Naive thymus-derived CD8-positive, alpha-beta T cell (primary cell): ENCODE measurements at regions not wholly inside any gene's neighbourhood (a gene's known extent, or its start where the extent isn't known, plus 50 kb on each side); places are given as distances from the start of the nearest gene placed in this dataset.

Experiments
- ATAC-seq, 2 donors: fragments of 150-1000 bp; cut with Tn5 transposase in 1 of 2; sonication (Bioruptor Pico), chemical (Tn5 transposase) in 1 of 2; 1 replicate in 1 of 2; 2 replicates in 1 of 2; pipeline ENCODE4 v1.10.0; 2021; ENCODE audit warnings: mild to moderate bottlenecking in 2 of 2, moderate library complexity in 2 of 2
- POLR2A ChIA-PET: fragments of 350-600 bp; sonication (Branson Sonifier 250); formaldehyde crosslinking; loops from one replicate; lab custom pipeline; 2021; ENCODE audit warnings: antibody characterized with exemption; lab: Charles Lee
- DNase-seq, 10 donors: peaks; one replicate each; pipeline versions ENCODE4 v3.0.0 to v3.0.0-alpha.2; 2020 to 2022
- H3K27ac Mint-ChIP-seq, 10 donors: one replicate each; pipeline ENCODE4 v1.8.0; 2020 to 2022; ENCODE audit warnings: mild to moderate bottlenecking in 10 of 10, mixed read lengths in 10 of 10, moderate library complexity in 4 of 10, inconsistent platforms in 1 of 10
- H3K27me3 Mint-ChIP-seq, 5 donors: one replicate each; pipeline ENCODE4 v1.8.0; 2021 to 2022; ENCODE audit warnings: mixed read lengths in 5 of 5
- H3K36me3 Mint-ChIP-seq, 3 donors: one replicate each; pipeline ENCODE4 v1.8.0; 2020 to 2022; ENCODE audit warnings: mixed read lengths in 3 of 3, mild to moderate bottlenecking in 2 of 3, inconsistent platforms in 1 of 3
- H3K4me1 Mint-ChIP-seq, 4 donors: one replicate each; pipeline ENCODE4 v1.8.0; 2021 to 2022; ENCODE audit warnings: mixed read lengths in 4 of 4
- H3K4me3 Mint-ChIP-seq, 10 donors: one replicate each; pipeline ENCODE4 v1.8.0; 2020 to 2022; ENCODE audit warnings: mild to moderate bottlenecking in 10 of 10, mixed read lengths in 10 of 10, moderate library complexity in 6 of 10, inconsistent platforms in 1 of 10
- H3K9me3 Mint-ChIP-seq, 9 donors: one replicate each; pipeline ENCODE4 v1.8.0; 2020 to 2022; ENCODE audit warnings: mixed read lengths in 9 of 9, mild to moderate bottlenecking in 3 of 9, inconsistent platforms in 1 of 9, moderate library complexity in 1 of 9

- Mint-ChIP-seq H3K27ac (no peak overlapping the region), H3K27me3 (no peaks in the 10 kb centered on the region), H3K4me3 (no peak overlapping the region), H3K4me1 (peaks cover 0 to 11% (median 0%) of the 10 kb centered on the region in 4 donors), H3K9me3 (no peaks in the 10 kb centered on the region), H3K36me3 (no peaks in the 10 kb centered on the region)
- ATAC-seq (no peak), DNase-seq (no peak)
- POLR2A ChIA-PET: no interaction called here
Observed at GRCh38 chr5:89117124-89117644, 234.2 kb upstream of the MEF2C start.

DNA sequence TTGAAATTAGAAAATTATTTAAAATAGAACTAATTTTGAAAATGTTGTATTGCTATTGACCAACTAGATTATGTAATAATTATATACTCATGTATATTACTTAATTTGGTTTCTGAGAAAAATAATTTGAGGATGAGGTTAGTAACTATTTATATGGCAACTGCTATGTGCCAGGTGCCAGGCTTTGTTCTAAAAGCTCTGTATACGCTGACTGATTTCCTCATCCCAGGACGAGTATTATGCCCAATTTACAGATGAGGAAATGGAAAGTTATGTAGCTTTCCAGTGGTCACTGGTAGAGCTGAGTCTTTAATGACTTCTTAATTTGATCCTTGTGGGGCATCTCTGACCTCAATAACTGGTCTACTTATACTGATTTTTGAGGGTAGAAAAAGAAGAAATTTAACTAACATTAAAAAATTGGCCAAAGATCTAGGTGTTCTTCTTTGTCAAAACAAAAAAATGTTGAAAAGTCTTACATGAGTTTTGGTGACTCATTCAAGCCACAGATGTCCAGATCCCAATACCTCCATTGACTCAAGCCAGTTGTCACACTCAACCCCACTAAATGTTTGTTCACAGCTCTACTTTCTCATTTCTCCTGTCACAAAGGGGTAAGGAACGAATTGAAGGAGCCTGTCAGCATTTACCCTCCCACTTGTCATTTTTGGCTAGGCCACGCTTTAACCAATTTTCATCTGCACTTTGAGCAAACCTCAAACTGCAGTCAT, 228.1 kb upstream of the MEF2C start:
- DNase-seq: no peak
- Mint-ChIP-seq H3K4me1 (no peaks in the 10 kb centered on the region), H3K9me3 (peaks cover 0 to 9% (median 0%) of the 10 kb centered on the region in 9 donors), H3K27me3 (no peaks in the 10 kb centered on the region), H3K27ac (no peak overlapping the region), H3K36me3 (no peaks in the 10 kb centered on the region), H3K4me3 (no peak overlapping the region)
- ATAC-seq: no peak
- POLR2A ChIA-PET: no interaction called here

DNA sequence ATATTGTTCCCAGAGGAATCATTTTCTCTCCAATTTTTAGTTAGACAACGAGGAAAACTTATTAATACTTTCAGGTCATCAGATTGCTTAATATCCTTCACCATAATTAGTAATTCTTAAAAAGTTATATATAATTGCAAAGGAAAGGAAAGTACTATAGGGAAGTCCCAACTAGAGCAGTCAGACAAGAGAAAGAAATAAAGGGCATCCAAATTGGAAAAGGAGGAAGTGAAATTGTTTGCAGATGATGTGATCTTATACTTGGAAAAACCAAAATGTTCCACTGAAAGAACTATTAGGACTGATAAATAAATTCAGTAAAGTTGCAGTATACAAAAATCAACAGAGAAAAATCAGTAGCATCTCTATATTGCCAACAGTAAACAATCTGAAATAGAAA, 223.5 kb upstream of the MEF2C start:
- no peaks in the 10 kb centered on the region for H3K36me3 Mint-ChIP-seq
- ATAC-seq (no peak), DNase-seq (no peak)
- peaks cover 0 to 8% (median 0%) of the 10 kb centered on the region in 5 donors for H3K27me3 Mint-ChIP-seq
- peaks cover 0 to 12% (median 2%) of the 10 kb centered on the region in 9 donors for H3K9me3 Mint-ChIP-seq
- POLR2A ChIA-PET: no interaction called here
- no peaks in the 10 kb centered on the region for H3K4me1 Mint-ChIP-seq
- H3K27ac Mint-ChIP-seq: no peak overlapping the region
- H3K4me3 Mint-ChIP-seq: no peak overlapping the region

- Mint-ChIP-seq H3K4me1 (no peaks in the 10 kb centered on the region), H3K36me3 (no peaks in the 10 kb centered on the region), H3K4me3 (no peak overlapping the region), H3K27me3 (peaks cover 0 to 8% (median 0%) of the 10 kb centered on the region in 5 donors), H3K9me3 (peaks cover 0 to 12% (median 2%) of the 10 kb centered on the region in 9 donors), H3K27ac (no peak overlapping the region)
- POLR2A ChIA-PET: no interaction called here
- no peak for ATAC-seq
- DNase-seq: no peak
Observed at GRCh38 chr5:89105836-89106235, 222.9 kb upstream of the MEF2C start.

DNA sequence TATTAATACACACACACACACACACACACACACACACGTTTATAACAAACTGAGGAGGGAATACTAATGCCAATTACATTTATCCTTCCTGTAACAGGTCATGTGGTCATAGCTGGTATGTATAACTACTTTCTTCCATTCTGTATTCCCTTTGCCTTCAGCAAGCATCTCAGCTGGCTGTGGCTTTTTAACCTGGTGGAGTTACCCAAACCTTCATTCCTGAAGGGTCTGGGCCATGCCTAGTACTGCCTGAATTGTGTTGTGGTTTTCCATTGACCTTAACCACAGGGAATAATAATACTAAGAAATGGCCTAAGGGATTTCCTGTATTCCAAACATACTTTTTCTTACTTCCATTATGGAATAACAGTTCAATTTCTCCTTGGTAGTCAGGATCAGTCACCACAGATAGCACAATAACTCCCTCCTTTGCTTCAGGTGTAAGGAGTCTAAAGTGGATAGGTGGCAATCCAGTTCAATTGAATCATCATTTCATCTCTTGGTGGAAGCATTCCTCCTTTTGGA, 222.2 kb upstream of the MEF2C start:
- Mint-ChIP-seq H3K9me3 (peaks cover 0 to 12% (median 2%) of the 10 kb centered on the region in 9 donors), H3K27ac (no peak overlapping the region), H3K27me3 (peaks cover 0 to 8% (median 0%) of the 10 kb centered on the region in 5 donors), H3K4me1 (no peaks in the 10 kb centered on the region), H3K4me3 (no peak overlapping the region), H3K36me3 (no peaks in the 10 kb centered on the region)
- ATAC-seq (no peak), DNase-seq (no peak)
- POLR2A ChIA-PET: no interaction called here

DNA sequence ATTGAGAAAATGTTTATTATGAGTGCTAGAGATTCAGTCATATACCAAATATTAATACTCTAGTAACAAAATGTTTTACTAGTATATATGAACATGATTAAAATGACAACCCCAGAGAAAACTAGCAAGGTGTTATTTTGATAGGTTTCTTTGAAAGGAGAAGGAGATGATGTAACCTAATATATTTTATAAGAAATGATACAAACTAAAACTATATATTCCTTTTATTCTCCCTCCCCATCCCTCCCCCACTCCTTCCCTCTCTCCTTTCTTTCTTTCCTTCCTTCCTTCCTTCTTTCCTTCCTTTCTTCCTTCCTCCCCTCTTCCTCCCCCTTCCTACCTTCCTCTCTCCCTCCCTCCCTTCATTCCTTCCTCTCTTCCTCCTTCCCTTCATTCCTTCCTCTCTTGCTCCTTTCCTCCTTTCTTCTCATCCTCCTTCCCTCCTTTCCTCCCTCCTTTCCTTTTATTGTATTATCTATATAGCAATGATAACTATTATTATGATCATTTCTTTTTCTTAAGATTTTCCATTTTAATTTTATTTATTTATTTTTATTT, 215.3 kb upstream of the MEF2C start:
- Mint-ChIP-seq H3K27me3 (peaks cover 0 to 1% (median 0%) of the 10 kb centered on the region in 5 donors), H3K27ac (no peak overlapping the region), H3K4me3 (no peak overlapping the region), H3K36me3 (no peaks in the 10 kb centered on the region), H3K9me3 (peaks cover 0 to 8% (median 0%) of the 10 kb centered on the region in 9 donors), H3K4me1 (no peaks in the 10 kb centered on the region)
- no peak for DNase-seq
- POLR2A ChIA-PET: no interaction called here
- ATAC-seq: no peak

- Mint-ChIP-seq H3K27ac (no peak overlapping the region), H3K9me3 (peaks cover 0 to 8% (median 0%) of the 10 kb centered on the region in 9 donors), H3K36me3 (no peaks in the 10 kb centered on the region), H3K27me3 (peaks cover 0 to 1% (median 0%) of the 10 kb centered on the region in 5 donors), H3K4me1 (no peaks in the 10 kb centered on the region), H3K4me3 (no peak overlapping the region)
- DNase-seq (no peak), ATAC-seq (no peak)
- POLR2A ChIA-PET: no interaction called here
Observed at GRCh38 chr5:89097103-89097502, 214.1 kb upstream of the MEF2C start.

DNA sequence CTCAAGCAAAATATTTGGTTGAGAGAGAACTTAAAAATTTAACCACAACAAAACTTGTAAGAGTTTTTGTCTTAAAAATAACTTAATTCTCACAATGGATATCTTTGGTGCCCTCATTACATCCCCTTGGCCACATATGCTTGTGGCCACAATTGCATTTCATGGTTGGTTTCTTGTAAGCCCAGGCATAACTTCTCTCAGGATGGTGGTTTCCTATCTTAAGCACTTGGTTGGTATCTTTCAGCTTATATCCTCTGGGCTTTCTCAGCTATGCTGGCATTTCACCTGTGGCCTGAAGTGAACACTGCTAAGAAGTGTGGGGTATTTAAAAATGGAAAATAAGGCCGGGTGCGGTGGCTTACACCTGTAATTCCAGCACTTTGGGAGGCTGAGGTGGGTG, 212.4 kb upstream of the MEF2C start:
- Mint-ChIP-seq H3K27me3 (no peaks in the 10 kb centered on the region), H3K36me3 (no peaks in the 10 kb centered on the region), H3K4me1 (no peaks in the 10 kb centered on the region), H3K4me3 (no peak overlapping the region), H3K9me3 (peaks cover 0 to 8% (median 0%) of the 10 kb centered on the region in 9 donors), H3K27ac (no peak overlapping the region)
- DNase-seq (no peak), ATAC-seq (no peak)
- POLR2A ChIA-PET: no interaction called here

GRCh38 chr5:89090037-89090436, 207.1 kb upstream of the MEF2C start:
- Mint-ChIP-seq H3K4me1 (no peaks in the 10 kb centered on the region), H3K27me3 (peaks cover 0 to 1% (median 0%) of the 10 kb centered on the region in 5 donors), H3K4me3 (no peak overlapping the region), H3K36me3 (no peaks in the 10 kb centered on the region), H3K9me3 (no peaks in the 10 kb centered on the region), H3K27ac (no peak overlapping the region)
- ATAC-seq (no peak), DNase-seq (no peak)
- POLR2A ChIA-PET: no interaction called here

DNA sequence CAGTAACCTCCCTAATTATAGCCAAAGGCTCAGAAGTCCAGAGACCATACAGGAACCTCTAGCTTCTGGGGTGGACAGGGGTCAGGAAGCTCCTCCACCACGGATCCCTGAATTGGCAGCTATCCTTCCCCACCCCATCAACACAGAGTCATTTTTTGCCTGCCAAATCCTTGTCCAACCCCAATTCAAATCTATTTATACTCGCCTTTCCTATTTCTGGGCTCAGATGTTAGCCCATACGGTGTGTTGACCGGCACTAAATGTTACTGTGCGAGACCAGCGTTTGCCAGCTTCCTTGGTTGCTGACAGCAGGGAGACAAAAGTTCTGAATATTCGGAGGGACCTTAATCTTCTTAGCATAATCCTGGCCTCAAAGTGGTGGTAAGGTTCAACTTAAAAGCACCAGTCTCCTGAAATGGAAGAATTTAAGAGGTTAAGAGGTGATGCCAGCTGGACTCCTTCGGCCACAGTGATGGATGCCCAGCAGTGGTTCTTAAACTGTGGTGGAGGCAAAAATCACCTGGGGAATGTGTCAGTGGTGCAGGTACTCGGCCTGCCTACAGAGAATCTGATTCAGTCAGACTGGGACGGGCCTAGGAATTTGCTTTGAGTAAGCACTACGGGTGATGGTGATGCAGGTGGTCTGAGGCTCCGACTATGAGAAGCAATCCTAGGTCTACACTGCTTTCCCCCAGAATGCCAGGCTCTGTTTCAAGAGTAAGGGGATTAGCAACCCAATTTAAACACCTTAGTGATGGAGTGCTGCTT, 204.8 kb upstream of the MEF2C start:
- no peaks in the 10 kb centered on the region for H3K4me1 Mint-ChIP-seq
- no peak overlapping the region for H3K27ac Mint-ChIP-seq
- DNase-seq (no peak), ATAC-seq (no peak)
- no peaks in the 10 kb centered on the region for H3K36me3 Mint-ChIP-seq
- H3K4me3 Mint-ChIP-seq: no peak overlapping the region
- POLR2A ChIA-PET: no interaction called here
- H3K27me3 Mint-ChIP-seq: peaks cover 0 to 1% (median 0%) of the 10 kb centered on the region in 5 donors
- no peaks in the 10 kb centered on the region for H3K9me3 Mint-ChIP-seq

DNA sequence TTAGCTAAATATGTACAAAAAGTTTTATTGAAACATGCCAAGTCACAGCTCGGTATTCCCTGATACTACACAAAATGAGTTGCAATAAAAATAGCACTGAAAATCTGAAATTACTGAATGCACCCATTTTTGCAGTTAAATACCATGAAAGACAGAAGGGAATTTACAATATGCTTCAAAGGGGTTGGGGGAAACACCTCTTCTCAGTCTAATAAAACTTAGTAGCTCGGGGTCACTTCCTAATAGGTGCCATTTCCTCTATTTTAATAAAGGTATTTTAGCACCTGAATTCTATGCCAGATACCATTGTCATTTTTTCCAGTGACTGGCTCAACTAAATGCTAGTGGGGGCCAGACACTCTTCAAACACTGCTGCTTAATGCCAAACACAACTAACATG, 204.1 kb upstream of the MEF2C start:
- Mint-ChIP-seq H3K27me3 (peaks cover 0 to 1% (median 0%) of the 10 kb centered on the region in 5 donors), H3K27ac (no peak overlapping the region), H3K4me1 (no peaks in the 10 kb centered on the region), H3K36me3 (no peaks in the 10 kb centered on the region), H3K9me3 (no peaks in the 10 kb centered on the region), H3K4me3 (no peak overlapping the region)
- no peak for DNase-seq
- POLR2A ChIA-PET: no interaction called here
- ATAC-seq: no peak

- ATAC-seq (no peak), DNase-seq (no peak)
- Mint-ChIP-seq H3K9me3 (no peaks in the 10 kb centered on the region), H3K36me3 (no peaks in the 10 kb centered on the region), H3K27ac (no peak overlapping the region), H3K4me3 (no peak overlapping the region), H3K4me1 (no peaks in the 10 kb centered on the region), H3K27me3 (peaks cover 0 to 1% (median 0%) of the 10 kb centered on the region in 5 donors)
- POLR2A ChIA-PET: no interaction called here
Observed at GRCh38 chr5:89086390-89087086, 203.6 kb upstream of the MEF2C start.
